ENCODE measurements at regions not wholly inside any gene's neighbourhood (a gene's known extent, or its start where the extent isn't known, plus 50 kb on each side); places are given as distances from the start of the nearest gene placed in this dataset.

DNA sequence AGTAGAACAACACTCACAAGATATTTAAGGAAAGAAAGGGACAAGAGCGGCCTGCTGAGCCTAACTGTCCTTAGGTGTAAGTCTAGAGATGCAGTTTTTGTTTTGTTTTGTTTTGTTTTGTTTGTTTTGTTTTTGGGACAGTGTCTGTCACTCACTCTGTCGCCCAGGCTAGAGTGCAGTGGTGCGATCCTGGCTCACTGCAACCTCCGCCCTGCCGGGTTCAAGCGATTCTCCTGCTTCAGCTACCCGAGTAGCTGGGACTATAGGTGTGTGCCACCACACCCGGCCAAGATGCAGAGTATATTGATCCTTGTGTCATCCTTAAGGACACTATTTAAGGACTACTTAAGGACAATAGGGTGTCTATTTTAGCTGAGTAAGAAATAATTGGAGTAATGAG, 84.1 kb upstream of the PARD3 start:
- TF ChIP-seq POLR2AphosphoS5 (IDR thresholded peaks at IDR 0.05) (no peak), POLR2A (IDR thresholded peaks at IDR 0.05) (no peak)

Measured in breast epithelium (tissue), 3 donors.